GM12891 (cell line): ENCODE measurements at regions not wholly inside any gene's neighbourhood (a gene's known extent, or its start where the extent isn't known, plus 50 kb on each side); places are given as distances from the start of the nearest gene placed in this dataset.

Experiments used
- PAX5 ChIP-seq: IDR thresholded peaks from 2 replicates; pipeline ENCODE4 v1.6.1; 2011; ENCODE audit warnings: low read length, moderate library complexity, mild to moderate bottlenecking; ENCODE audit not compliant: insufficient read depth, severe bottlenecking
- POLR2A ChIP-seq: IDR thresholded peaks from 2 replicates; pipeline ENCODE4 v1.6.1; 2011; ENCODE audit warnings: low read depth, low read length, control low read depth
- POLR2AphosphoS5 ChIP-seq: IDR thresholded peaks from 2 replicates; pipeline ENCODE4 v1.6.1; 2011; ENCODE audit warnings: low read depth, low read length, control low read depth
- TAF1 ChIP-seq: IDR thresholded peaks from 2 replicates; pipeline ENCODE4 v1.6.1; 2011; ENCODE audit warnings: low read depth, low read length, control low read depth

DNA sequence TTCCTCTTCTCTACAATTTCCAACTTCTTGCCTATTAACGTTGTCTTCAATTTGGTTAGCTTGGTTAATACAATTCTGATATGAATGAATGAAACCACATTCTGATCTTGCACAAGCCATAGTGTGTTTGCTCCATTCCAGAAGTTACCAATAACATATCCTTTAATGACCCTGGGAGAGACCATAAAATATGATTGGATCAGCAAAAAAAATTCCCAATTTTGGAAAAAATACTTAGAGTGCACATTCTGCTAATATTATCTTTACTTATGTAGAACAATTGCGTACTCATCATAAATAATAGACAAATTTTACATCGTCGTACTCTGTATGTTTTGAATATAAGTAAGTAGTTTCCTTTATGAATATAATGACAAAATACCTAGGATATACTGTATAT is 117.2 kb downstream of the SLITRK5 start:
- TF ChIP-seq TAF1 (no peak), POLR2A (no peak), PAX5 (no peak), POLR2AphosphoS5 (no peak)
